ENCODE measurements at regions not wholly inside any gene's neighbourhood (a gene's known extent, or its start where the extent isn't known, plus 50 kb on each side); places are given as distances from the start of the nearest gene placed in this dataset.
"Not testable (repeated sequence)": the region's sequence is repeated elsewhere in the genome, so short reads cannot be mapped to it uniquely, and the experiment has no call there.

DNA sequence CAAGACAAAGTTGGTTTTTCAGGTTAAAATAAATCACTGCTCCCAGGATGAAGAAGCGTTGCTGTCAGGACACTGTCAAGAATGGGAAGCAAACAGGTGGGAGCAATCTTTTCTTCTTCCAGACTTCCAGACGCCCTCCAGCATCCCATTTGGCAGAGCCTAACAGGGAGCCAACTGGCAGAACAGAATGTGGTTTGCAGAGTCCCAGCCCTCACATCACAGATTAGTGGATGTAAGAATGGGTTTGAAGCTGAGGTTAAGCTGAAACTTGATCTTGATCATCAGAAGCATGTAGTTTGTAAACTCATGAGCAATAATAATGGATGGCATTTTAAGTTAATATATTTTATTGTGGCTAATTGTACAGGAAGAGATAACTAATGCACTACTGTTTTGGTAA, 636.4 kb downstream of the SLC6A15 start:
- peak; percentile 2 for DNase-seq (ENCODE audit: low read depth)

- DNase-seq (ENCODE audit: low read depth), result no peak
Observed at GRCh38 chr12:84272324-84272723, 640.3 kb downstream of the SLC6A15 start.

DNA sequence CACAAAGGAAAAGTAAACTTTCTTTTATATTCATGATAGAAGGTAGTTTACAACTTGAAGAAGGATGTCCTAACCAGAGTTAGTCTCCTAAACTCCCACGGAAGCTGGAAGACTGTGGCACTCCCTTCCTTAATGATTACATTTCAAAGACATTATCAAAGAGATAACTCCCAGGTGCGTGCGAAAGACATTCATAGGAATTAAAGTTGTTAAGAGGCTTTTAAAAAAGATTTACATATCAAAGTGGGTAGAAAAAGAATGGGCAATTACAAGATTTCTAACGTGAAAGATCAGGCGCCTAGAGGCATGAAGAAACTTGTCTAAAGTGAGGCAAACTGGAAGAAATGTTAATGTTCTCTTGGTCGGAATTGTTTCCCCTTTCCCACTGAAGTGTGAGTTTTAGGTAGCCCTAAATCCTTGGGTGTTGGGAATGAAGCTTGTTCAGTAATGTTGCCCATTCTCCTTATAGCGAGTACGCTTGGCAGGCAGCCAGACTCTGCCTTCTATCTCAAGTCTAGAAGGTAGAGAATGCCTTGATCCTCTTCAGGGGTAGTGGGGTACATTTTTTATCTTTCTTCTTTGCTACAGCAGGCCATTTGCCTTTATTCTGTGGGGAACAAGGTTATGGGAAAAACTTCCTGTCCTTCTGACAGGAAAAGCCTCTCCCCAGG, 642.0 kb downstream of the SLC6A15 start:
- no peak for DNase-seq (ENCODE audit: low read depth)

GRCh38 chr12:84247931-84248330, 664.7 kb downstream of the SLC6A15 start:
- no peak for DNase-seq (ENCODE audit: low read depth)

DNA sequence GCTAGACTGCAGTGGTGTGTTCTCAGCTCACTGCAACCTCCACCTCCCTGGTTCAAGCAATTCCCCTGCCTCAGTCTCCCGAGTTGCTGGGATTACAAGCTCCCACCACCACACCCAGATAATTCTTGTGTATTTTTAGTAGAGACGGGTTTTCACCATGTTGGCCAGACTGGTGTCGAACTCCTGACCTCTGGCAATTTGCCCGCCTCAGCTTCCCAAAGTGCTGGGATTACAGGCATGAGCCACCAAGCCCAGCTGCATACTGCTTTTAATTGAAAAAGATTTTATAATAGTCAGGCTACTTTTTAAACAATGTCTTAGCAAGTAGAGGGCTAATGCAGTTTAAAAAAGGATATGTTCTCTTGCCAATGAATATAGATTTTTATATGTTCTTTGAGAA, 668.9 kb downstream of the SLC6A15 start:
- DNase-seq (ENCODE audit: low read depth), result no peak

DNA sequence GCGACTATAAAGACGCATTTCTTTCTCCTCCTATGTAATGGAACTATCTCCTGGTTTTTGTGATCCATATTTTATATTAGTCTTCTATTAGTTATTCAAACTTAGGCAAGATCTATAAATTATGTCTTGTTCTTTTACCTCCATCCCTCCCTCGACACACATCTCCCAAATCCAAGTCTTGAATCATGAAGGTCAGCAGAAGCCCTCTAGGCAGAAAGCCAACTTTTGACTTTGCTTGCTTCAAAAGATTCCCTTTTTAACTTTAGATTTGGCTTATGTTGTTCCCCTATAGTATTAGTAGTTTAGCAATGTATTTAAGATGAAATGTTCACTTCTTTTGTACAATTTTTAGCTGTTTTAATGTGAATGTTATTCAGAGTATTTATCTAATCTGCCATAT, 689.8 kb downstream of the SLC6A15 start:
- DNase-seq (ENCODE audit: low read depth), result no peak

- no peak for DNase-seq (ENCODE audit: low read depth)
Observed at GRCh38 chr12:84218406-84218805, 694.2 kb downstream of the SLC6A15 start.

DNA sequence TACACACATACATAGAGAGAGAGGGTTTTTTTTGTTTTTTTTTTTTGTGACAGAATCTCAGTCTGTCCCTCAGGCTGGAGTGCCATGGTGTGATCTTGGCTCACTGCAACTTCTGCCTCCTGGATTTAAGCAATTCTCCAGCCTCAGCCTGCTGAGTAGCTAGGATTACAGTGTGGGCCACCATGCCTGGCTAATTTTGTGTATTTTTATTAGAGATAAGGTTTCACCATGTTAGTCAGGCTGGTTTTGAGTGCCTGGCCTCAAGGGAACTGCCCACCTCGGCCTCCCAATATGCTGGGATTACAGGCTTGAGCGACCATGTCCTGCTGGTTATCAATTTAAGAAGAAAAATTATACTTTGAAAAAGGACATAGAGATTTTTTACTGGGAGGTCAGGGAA, 710.6 kb downstream of the SLC6A15 start:
- no peak for DNase-seq (ENCODE audit: low read depth)

DNA sequence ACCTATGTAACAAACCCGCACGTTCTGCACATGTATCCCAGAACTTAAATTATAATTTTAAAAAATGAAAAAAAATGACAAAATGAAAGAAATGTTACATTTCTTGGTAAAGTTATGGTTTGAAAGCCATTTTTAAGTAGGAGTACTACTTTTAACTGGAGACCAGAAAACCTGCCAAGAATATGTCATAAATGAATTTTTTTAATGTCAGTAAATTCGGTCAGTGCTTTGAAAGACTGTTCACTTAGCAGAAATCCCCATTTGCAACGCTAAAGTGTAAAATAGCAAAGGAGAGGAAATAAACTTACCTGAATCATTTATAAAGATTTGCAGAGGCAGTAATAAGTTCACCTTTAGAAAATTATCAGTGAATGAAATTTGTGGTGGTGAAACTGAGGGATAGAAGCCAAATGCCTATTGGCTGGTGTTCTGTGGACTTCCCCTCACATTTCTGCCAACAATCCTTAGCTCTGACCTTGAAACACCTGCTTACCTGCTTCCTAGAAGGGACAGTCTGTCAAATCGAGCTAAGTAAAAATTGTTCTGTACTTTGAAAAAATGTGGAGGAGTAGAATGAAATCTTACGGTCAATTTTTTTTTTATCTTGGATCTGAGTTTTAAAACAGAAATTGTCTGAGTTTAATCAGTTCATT, 714.2 kb downstream of the SLC6A15 start:
- DNase-seq (ENCODE audit: low read depth), result no peak

- no peak for DNase-seq (ENCODE audit: low read depth)
Observed at GRCh38 chr12:84191779-84192178, 720.8 kb downstream of the SLC6A15 start.

DNA sequence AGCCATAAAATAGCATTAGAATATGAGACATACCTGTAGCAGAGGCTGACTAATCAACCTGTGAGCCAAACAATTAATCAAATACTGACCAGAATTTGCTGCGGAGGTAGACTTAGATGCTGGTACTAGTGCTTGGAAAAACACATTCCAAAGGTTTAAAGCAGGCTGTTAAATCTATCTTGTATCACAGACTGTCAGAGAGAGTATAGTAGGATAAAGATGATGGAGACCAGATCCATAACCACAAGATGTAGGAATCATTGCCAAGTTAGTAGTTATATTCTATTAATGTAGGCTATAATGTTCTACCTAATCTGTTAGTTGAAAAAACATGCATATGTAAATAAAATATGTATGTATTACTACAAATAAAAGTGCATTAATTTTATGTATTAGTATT, 726.2 kb downstream of the SLC6A15 start:
- no peak for DNase-seq (ENCODE audit: low read depth)

DNA sequence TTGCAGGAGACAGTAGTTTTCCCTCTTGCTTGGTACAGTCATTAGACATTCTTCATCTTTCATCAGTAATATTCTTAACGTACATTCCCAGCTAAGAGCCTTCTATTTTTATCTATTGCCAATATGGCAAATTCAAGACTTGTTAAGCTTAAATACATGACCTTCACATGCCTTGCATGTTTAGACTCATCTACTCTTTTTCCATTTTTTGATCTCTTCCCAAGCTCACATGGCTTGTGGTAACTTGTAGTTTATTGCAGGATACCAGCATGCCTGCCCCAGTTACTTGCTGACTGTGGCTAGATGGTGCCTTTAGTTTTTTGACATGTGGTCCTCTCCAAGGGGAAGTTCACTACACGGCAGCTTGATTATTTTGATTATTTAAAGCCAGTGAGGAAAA, 729.0 kb downstream of the SLC6A15 start:
- DNase-seq (ENCODE audit: low read depth), result no peak

- DNase-seq (ENCODE audit: low read depth), result no peak
Observed at GRCh38 chr12:84174115-84174514, 738.5 kb downstream of the SLC6A15 start.

DNA sequence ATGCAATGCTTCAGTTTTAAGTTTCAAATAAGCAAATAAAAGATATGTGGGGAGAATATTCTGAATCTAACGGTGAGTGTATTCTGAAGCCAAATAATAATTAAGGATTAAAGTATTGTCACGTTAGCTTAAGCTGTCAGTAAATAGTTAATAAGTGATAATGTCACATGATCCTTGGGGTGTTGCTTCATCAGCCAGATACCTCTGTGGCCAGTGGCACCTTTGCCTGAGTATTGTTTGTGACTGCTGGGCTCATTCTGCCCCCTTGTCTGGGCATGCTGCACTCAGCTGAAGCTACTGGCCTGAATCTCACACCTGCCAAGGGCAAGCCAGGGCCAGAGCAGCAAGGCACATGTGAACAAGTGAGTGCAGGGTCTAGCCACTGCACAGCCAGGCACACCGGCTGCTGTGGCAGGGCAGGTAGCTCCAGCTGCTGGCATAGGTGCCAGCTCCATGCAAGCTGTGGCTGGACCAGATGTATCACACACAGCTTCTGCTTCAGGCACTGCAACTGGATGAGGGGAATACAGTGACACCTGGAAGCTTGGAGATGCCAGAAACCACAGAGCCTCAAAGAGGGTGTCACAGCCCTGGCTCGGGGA, 739.7 kb downstream of the SLC6A15 start:
- no peak for DNase-seq (ENCODE audit: low read depth)

- DNase-seq (ENCODE audit: low read depth), result no peak
Observed at GRCh38 chr12:84166812-84167211, 745.8 kb downstream of the SLC6A15 start.

GRCh38 chr12:84165998-84166571, 746.5 kb downstream of the SLC6A15 start:
- no peak for DNase-seq (ENCODE audit: low read depth)

- DNase-seq (ENCODE audit: low read depth), result no peak
Observed at GRCh38 chr12:84161296-84161695, 751.3 kb downstream of the SLC6A15 start.

DNA sequence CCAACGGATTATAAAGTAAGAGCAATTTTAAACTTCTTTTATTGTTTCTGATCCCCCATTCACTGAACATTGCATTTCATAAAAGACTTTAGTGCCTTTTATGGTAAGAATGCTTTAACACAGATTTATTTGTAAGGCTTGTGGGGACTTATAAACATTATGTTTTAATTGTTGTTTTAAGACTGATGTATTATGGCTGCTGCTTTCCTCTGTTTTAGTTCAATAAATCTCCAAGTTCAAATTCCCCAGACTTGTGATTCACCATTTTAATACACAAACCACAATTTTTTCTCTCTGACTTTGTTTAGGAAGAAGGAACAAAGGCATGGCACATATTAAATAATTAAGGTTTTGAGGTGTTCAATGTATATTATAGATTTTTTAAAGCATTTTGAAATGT, 753.3 kb downstream of the SLC6A15 start:
- DNase-seq (ENCODE audit: low read depth), result no peak

- DNase-seq (ENCODE audit: low read depth), result no peak
Observed at GRCh38 chr12:84157170-84157569, 755.4 kb downstream of the SLC6A15 start.

- not testable (repeated sequence) for DNase-seq (ENCODE audit: low read depth)
Observed at GRCh38 chr12:84154991-84155930, 757.3 kb downstream of the SLC6A15 start.

GRCh38 chr12:84154439-84154990, 758.1 kb downstream of the SLC6A15 start:
- not testable (repeated sequence) for DNase-seq (ENCODE audit: low read depth)

All from myocyte (in vitro differentiated cells).